Activated CD4-positive, alpha-beta T cell treated with anti-CD3 and anti-CD28 coated beads, Interleukin-2, amount 10 ng/mL, durations not matched to agents 7 days and 5 days (primary cell): ENCODE measurements at regions not wholly inside any gene's neighbourhood (a gene's known extent, or its start where the extent isn't known, plus 50 kb on each side); places are given as distances from the start of the nearest gene placed in this dataset.

Source experiments
- CTCF ChIA-PET: fragments of 350-600 bp; sonication (Branson Sonifier 250); formaldehyde crosslinking; loops from one replicate; lab custom pipeline; 2021; ENCODE audit warnings: antibody characterized with exemption; lab: Charles Lee
- POLR2A ChIA-PET: fragments of 350-600 bp; sonication (Branson Sonifier 250); formaldehyde crosslinking; loops from one replicate; lab custom pipeline; 2021; ENCODE audit warnings: antibody characterized with exemption; lab: Charles Lee
- DNase-seq: peaks from one replicate; pipeline ENCODE4 v3.0.0-alpha.2; 2020
- H3K27ac Mint-ChIP-seq: one replicate; pipeline ENCODE4 v1.8.0; 2021; ENCODE audit warnings: mild to moderate bottlenecking, moderate library complexity, mixed read lengths
- H3K27me3 Mint-ChIP-seq: one replicate; pipeline ENCODE4 v1.8.0; 2021; ENCODE audit warnings: mixed read lengths
- H3K36me3 Mint-ChIP-seq: one replicate; pipeline ENCODE4 v1.8.0; 2021; ENCODE audit warnings: low read depth, mixed read lengths
- H3K4me1 Mint-ChIP-seq: one replicate; pipeline ENCODE4 v1.8.0; 2021; ENCODE audit warnings: mixed read lengths
- H3K4me3 Mint-ChIP-seq: one replicate; pipeline ENCODE4 v1.8.0; 2021; ENCODE audit warnings: mild to moderate bottlenecking, moderate library complexity, mixed read lengths
- H3K9me3 Mint-ChIP-seq: one replicate; pipeline ENCODE4 v1.8.0; 2021; ENCODE audit warnings: mixed read lengths

GRCh38 chr3:106401666-106402490 is 533.1 kb upstream of the CBLB start:
- CTCF ChIA-PET = no interaction called here
- DNase-seq = no peak
- H3K27me3 Mint-ChIP-seq = no peaks in the 10 kb centered on the region
- H3K27ac Mint-ChIP-seq = no peak overlapping the region
- no peaks in the 10 kb centered on the region for H3K4me1 Mint-ChIP-seq
- POLR2A ChIA-PET = no interaction called here
- H3K4me3 Mint-ChIP-seq = no peak overlapping the region
- H3K36me3 Mint-ChIP-seq = no peaks in the 10 kb centered on the region
- H3K9me3 Mint-ChIP-seq = peaks cover 5% of the 10 kb centered on the region

- ChIA-PET POLR2A (interaction anchor here (0.6 kb wide), 1 partner anchor 155 kb away, joined by 3 read pairs; no protein-coding TSS in a partner anchor), CTCF (no interaction called here)
- H3K27me3 Mint-ChIP-seq = no peaks in the 10 kb centered on the region
- peaks cover 5% of the 10 kb centered on the region for H3K9me3 Mint-ChIP-seq
- H3K27ac Mint-ChIP-seq = no peak overlapping the region
- no peaks in the 10 kb centered on the region for H3K4me1 Mint-ChIP-seq
- H3K36me3 Mint-ChIP-seq = no peaks in the 10 kb centered on the region
- DNase-seq = no peak
- no peak overlapping the region for H3K4me3 Mint-ChIP-seq
Observed at GRCh38 chr3:106403371-106404145, 534.7 kb upstream of the CBLB start.

GRCh38 chr3:106413683-106414082 is 544.9 kb upstream of the CBLB start:
- Mint-ChIP-seq H3K27ac (no peak overlapping the region), H3K27me3 (no peaks in the 10 kb centered on the region), H3K36me3 (no peaks in the 10 kb centered on the region), H3K4me3 (no peak overlapping the region), H3K4me1 (no peaks in the 10 kb centered on the region), H3K9me3 (peaks cover 18% of the 10 kb centered on the region)
- DNase-seq = no peak
- ChIA-PET POLR2A (no interaction called here), CTCF (interaction anchor here (1.8 kb wide), 1 partner anchor 12 kb away, joined by 4 read pairs; no protein-coding TSS in a partner anchor)

GRCh38 chr3:106420628-106421027 is 551.8 kb upstream of the CBLB start:
- Mint-ChIP-seq H3K27ac (no peak overlapping the region), H3K36me3 (no peaks in the 10 kb centered on the region), H3K4me3 (no peak overlapping the region), H3K4me1 (peaks cover 21% of the 10 kb centered on the region), H3K9me3 (peaks cover 8% of the 10 kb centered on the region), H3K27me3 (no peaks in the 10 kb centered on the region)
- DNase-seq = no peak
- POLR2A ChIA-PET = no interaction called here
- CTCF ChIA-PET = no interaction called here

GRCh38 chr3:106421426-106421825 is 552.6 kb upstream of the CBLB start:
- CTCF ChIA-PET = interaction anchor here (1.0 kb wide), 1 partner anchor 10 kb away, joined by 4 read pairs; no protein-coding TSS in a partner anchor
- Mint-ChIP-seq H3K9me3 (peaks cover 8% of the 10 kb centered on the region), H3K27ac (no peak overlapping the region), H3K27me3 (no peaks in the 10 kb centered on the region), H3K4me3 (no peak overlapping the region), H3K36me3 (no peaks in the 10 kb centered on the region), H3K4me1 (peaks cover 25% of the 10 kb centered on the region)
- POLR2A ChIA-PET = no interaction called here
- DNase-seq = no peak

GRCh38 chr3:106421909-106422308 is 553.1 kb upstream of the CBLB start:
- Mint-ChIP-seq H3K36me3 (no peaks in the 10 kb centered on the region), H3K27me3 (no peaks in the 10 kb centered on the region), H3K9me3 (peaks cover 8% of the 10 kb centered on the region), H3K27ac (no peak overlapping the region), H3K4me1 (peaks cover 25% of the 10 kb centered on the region), H3K4me3 (no peak overlapping the region)
- ChIA-PET CTCF (interaction anchor here (1.0 kb wide), 1 partner anchor 11 kb away, joined by 4 read pairs; no protein-coding TSS in a partner anchor), POLR2A (no interaction called here)
- DNase-seq = no peak

- Mint-ChIP-seq H3K4me3 (no peak overlapping the region), H3K27me3 (no peaks in the 10 kb centered on the region), H3K27ac (no peak overlapping the region), H3K9me3 (peaks cover 12% of the 10 kb centered on the region), H3K36me3 (peaks cover 4% of the 10 kb centered on the region), H3K4me1 (peaks cover 31% of the 10 kb centered on the region)
- ChIA-PET CTCF (no interaction called here), POLR2A (no interaction called here)
- DNase-seq = no peak
Observed at GRCh38 chr3:106423321-106424225, 554.8 kb upstream of the CBLB start.

GRCh38 chr3:106425026-106425425 is 556.2 kb upstream of the CBLB start:
- DNase-seq = no peak
- H3K27ac Mint-ChIP-seq = no peak overlapping the region
- no peak overlapping the region for H3K4me3 Mint-ChIP-seq
- CTCF ChIA-PET = interaction anchor here (0.8 to 1.9 kb wide), 3 partner anchors 15 to 254 kb away, joined by 3 to 5 read pairs (median 4); no protein-coding TSS in a partner anchor
- H3K27me3 Mint-ChIP-seq = no peaks in the 10 kb centered on the region
- peaks cover 37% of the 10 kb centered on the region for H3K4me1 Mint-ChIP-seq
- peaks cover 14% of the 10 kb centered on the region for H3K9me3 Mint-ChIP-seq
- POLR2A ChIA-PET = no interaction called here
- peaks cover 4% of the 10 kb centered on the region for H3K36me3 Mint-ChIP-seq

- CTCF ChIA-PET = interaction anchor here (0.8 to 1.9 kb wide), 5 partner anchors 11 to 255 kb away, joined by 3 to 5 read pairs (median 4); no protein-coding TSS in a partner anchor
- no peaks in the 10 kb centered on the region for H3K27me3 Mint-ChIP-seq
- peaks cover 14% of the 10 kb centered on the region for H3K9me3 Mint-ChIP-seq
- no peak overlapping the region for H3K27ac Mint-ChIP-seq
- POLR2A ChIA-PET = no interaction called here
- H3K4me1 Mint-ChIP-seq = peaks cover 37% of the 10 kb centered on the region
- no peak for DNase-seq
- H3K36me3 Mint-ChIP-seq = peaks cover 4% of the 10 kb centered on the region
- H3K4me3 Mint-ChIP-seq = no peak overlapping the region
Observed at GRCh38 chr3:106425916-106426315, 557.1 kb upstream of the CBLB start.

GRCh38 chr3:106428565-106428994 is 559.8 kb upstream of the CBLB start:
- Mint-ChIP-seq H3K27ac (no peak overlapping the region), H3K36me3 (peaks cover 4% of the 10 kb centered on the region), H3K27me3 (no peaks in the 10 kb centered on the region), H3K9me3 (peaks cover 6% of the 10 kb centered on the region), H3K4me1 (peaks cover 34% of the 10 kb centered on the region), H3K4me3 (no peak overlapping the region)
- ChIA-PET POLR2A (no interaction called here), CTCF (interaction anchor here (0.8 to 1.2 kb wide), 3 partner anchors 10 to 111 kb away, joined by 3 read pairs; no protein-coding TSS in a partner anchor)
- no peak for DNase-seq

GRCh38 chr3:106431721-106432120 is 562.9 kb upstream of the CBLB start:
- Mint-ChIP-seq H3K36me3 (peaks cover 4% of the 10 kb centered on the region), H3K27ac (no peak overlapping the region), H3K4me1 (peaks cover 14% of the 10 kb centered on the region), H3K4me3 (no peak overlapping the region), H3K27me3 (no peaks in the 10 kb centered on the region), H3K9me3 (peaks cover 10% of the 10 kb centered on the region)
- no peak for DNase-seq
- ChIA-PET CTCF (interaction anchor here (1.1 to 1.6 kb wide), 4 partner anchors 10 to 61 kb away, joined by 3 to 6 read pairs (median 4); no protein-coding TSS in a partner anchor), POLR2A (no interaction called here)

- ChIA-PET POLR2A (no interaction called here), CTCF (interaction anchor here (1.4 kb wide), 1 partner anchor 46 kb away, joined by 3 read pairs; no protein-coding TSS in a partner anchor)
- no peak overlapping the region for H3K4me3 Mint-ChIP-seq
- DNase-seq = no peak
- peak overlapping the region; percentile 26 for H3K27ac Mint-ChIP-seq
- H3K27me3 Mint-ChIP-seq = no peaks in the 10 kb centered on the region
- H3K36me3 Mint-ChIP-seq = no peaks in the 10 kb centered on the region
- peaks cover 1% of the 10 kb centered on the region for H3K4me1 Mint-ChIP-seq
- H3K9me3 Mint-ChIP-seq = peaks cover 3% of the 10 kb centered on the region
Observed at GRCh38 chr3:106435899-106436453, 567.2 kb upstream of the CBLB start.
